ENCODE measurements at regions not wholly inside any gene's neighbourhood (a gene's known extent, or its start where the extent isn't known, plus 50 kb on each side); places are given as distances from the start of the nearest gene placed in this dataset.
A peak's percentile ranks its signal among the peaks of the same experiment; 100 is the strongest.

GRCh38 chr17:70653850-70654249 lies 484.5 kb downstream of the KCNJ2 start:
- 59% methylated on average over 3 of the region's 3 CpGs for WGBS
- no peaks in the 10 kb centered on the region for H3K27me3 ChIP-seq (ENCODE audit: control insufficient read depth, insufficient read depth)
- intact Hi-C loops (cut with DNase I), result no loop called here
- H3K4me1 ChIP-seq (ENCODE audit: control insufficient read depth, insufficient read depth, low read length), result no peaks in the 10 kb centered on the region
- no peak overlapping the region for H3K4me3 ChIP-seq (ENCODE audit: low read length)
- no peaks in the 10 kb centered on the region for H3K9me3 ChIP-seq (ENCODE audit: control insufficient read depth, low read length)
- ATAC-seq, result no peak
- DNase-seq, result no peak
- H3K27ac ChIP-seq (ENCODE audit: low read length), result no peak overlapping the region

- no peaks in the 10 kb centered on the region for H3K9me3 ChIP-seq (ENCODE audit: control insufficient read depth, low read length)
- intact Hi-C loops (cut with DNase I), result no loop called here
- no peak overlapping the region for H3K27ac ChIP-seq (ENCODE audit: low read length)
- DNase-seq, result no peak
- H3K27me3 ChIP-seq (ENCODE audit: control insufficient read depth, insufficient read depth), result no peaks in the 10 kb centered on the region
- 57% methylated on average over 3 of the region's 3 CpGs for WGBS
- H3K4me3 ChIP-seq (ENCODE audit: low read length), result no peak overlapping the region
- ATAC-seq, result no peak
- no peaks in the 10 kb centered on the region for H3K4me1 ChIP-seq (ENCODE audit: control insufficient read depth, insufficient read depth, low read length)
Observed at GRCh38 chr17:70654706-70655105, 485.4 kb downstream of the KCNJ2 start.

GRCh38 chr17:70655176-70655958 lies 486.0 kb downstream of the KCNJ2 start:
- no peaks in the 10 kb centered on the region for H3K27me3 ChIP-seq (ENCODE audit: control insufficient read depth, insufficient read depth)
- DNase-seq, result no peak
- H3K9me3 ChIP-seq (ENCODE audit: control insufficient read depth, low read length), result no peaks in the 10 kb centered on the region
- intact Hi-C loops (cut with DNase I), result no loop called here
- H3K4me3 ChIP-seq (ENCODE audit: low read length), result no peak overlapping the region
- 87% methylated on average over 2 of the region's 2 CpGs for WGBS
- no peak overlapping the region for H3K27ac ChIP-seq (ENCODE audit: low read length)
- H3K4me1 ChIP-seq (ENCODE audit: control insufficient read depth, insufficient read depth, low read length), result no peaks in the 10 kb centered on the region
- ATAC-seq, result no peak

- WGBS, result 85% methylated on average over 3 of the region's 3 CpGs
- DNase-seq (no peak), ATAC-seq (no peak)
- H3K4me1 ChIP-seq (ENCODE audit: control insufficient read depth, insufficient read depth, low read length), result no peaks in the 10 kb centered on the region
- intact Hi-C loops (cut with DNase I), result no loop called here
- H3K27ac ChIP-seq (ENCODE audit: low read length), result no peak overlapping the region
- H3K4me3 ChIP-seq (ENCODE audit: low read length), result no peak overlapping the region
- H3K9me3 ChIP-seq (ENCODE audit: control insufficient read depth, low read length), result no peaks in the 10 kb centered on the region
- H3K27me3 ChIP-seq (ENCODE audit: control insufficient read depth, insufficient read depth), result no peaks in the 10 kb centered on the region
Observed at GRCh38 chr17:70658317-70658716, 489.0 kb downstream of the KCNJ2 start.

- no peaks in the 10 kb centered on the region for H3K4me1 ChIP-seq (ENCODE audit: control insufficient read depth, insufficient read depth, low read length)
- intact Hi-C loops (cut with DNase I), result no loop called here
- no peak overlapping the region for H3K27ac ChIP-seq (ENCODE audit: low read length)
- ATAC-seq (no peak), DNase-seq (no peak)
- H3K27me3 ChIP-seq (ENCODE audit: control insufficient read depth, insufficient read depth), result no peaks in the 10 kb centered on the region
- H3K9me3 ChIP-seq (ENCODE audit: control insufficient read depth, low read length), result no peaks in the 10 kb centered on the region
- no peak overlapping the region for H3K4me3 ChIP-seq (ENCODE audit: low read length)
- 79% methylated on average over 2 of the region's 2 CpGs for WGBS
Observed at GRCh38 chr17:70658840-70659239, 489.5 kb downstream of the KCNJ2 start.

- 64% methylated on average over 10 of the region's 10 CpGs for WGBS
- Histone ChIP-seq H3K9me3 (ENCODE audit: control insufficient read depth, low read length) (no peaks in the 10 kb centered on the region), H3K27ac (ENCODE audit: low read length) (no peak overlapping the region), H3K4me1 (ENCODE audit: control insufficient read depth, insufficient read depth, low read length) (no peaks in the 10 kb centered on the region), H3K27me3 (ENCODE audit: control insufficient read depth, insufficient read depth) (no peaks in the 10 kb centered on the region), H3K4me3 (ENCODE audit: low read length) (no peak overlapping the region)
- intact Hi-C loops (cut with DNase I), result no loop called here
- DNase-seq (no peak), ATAC-seq (peak in 1 of 2 donors; percentile 67)
Observed at GRCh38 chr17:70661342-70662222, 492.2 kb downstream of the KCNJ2 start.

GRCh38 chr17:70668276-70668937 lies 499.1 kb downstream of the KCNJ2 start:
- H3K27me3 ChIP-seq (ENCODE audit: control insufficient read depth, insufficient read depth), result no peaks in the 10 kb centered on the region
- H3K4me3 ChIP-seq (ENCODE audit: low read length), result no peak overlapping the region
- no peaks in the 10 kb centered on the region for H3K9me3 ChIP-seq (ENCODE audit: control insufficient read depth, low read length)
- H3K27ac ChIP-seq (ENCODE audit: low read length), result no peak overlapping the region
- DNase-seq, result no peak
- ATAC-seq, result no peak
- no peaks in the 10 kb centered on the region for H3K4me1 ChIP-seq (ENCODE audit: control insufficient read depth, insufficient read depth, low read length)
- WGBS, result 89% methylated on average over 10 of the region's 10 CpGs
- intact Hi-C loops (cut with DNase I), result no loop called here

- Histone ChIP-seq H3K4me3 (ENCODE audit: low read length) (no peak overlapping the region), H3K27ac (ENCODE audit: low read length) (no peak overlapping the region), H3K27me3 (ENCODE audit: control insufficient read depth, insufficient read depth) (no peaks in the 10 kb centered on the region), H3K4me1 (ENCODE audit: control insufficient read depth, insufficient read depth, low read length) (no peaks in the 10 kb centered on the region), H3K9me3 (ENCODE audit: control insufficient read depth, low read length) (no peaks in the 10 kb centered on the region)
- intact Hi-C loops (cut with DNase I), result no loop called here
- 88% methylated on average over 13 of the region's 13 CpGs for WGBS
- no peak for ATAC-seq
- no peak for DNase-seq
Observed at GRCh38 chr17:70668938-70669778, 499.8 kb downstream of the KCNJ2 start.

- Histone ChIP-seq H3K27me3 (ENCODE audit: control insufficient read depth, insufficient read depth) (no peaks in the 10 kb centered on the region), H3K4me1 (ENCODE audit: control insufficient read depth, insufficient read depth, low read length) (no peaks in the 10 kb centered on the region), H3K27ac (ENCODE audit: low read length) (no peak overlapping the region), H3K4me3 (ENCODE audit: low read length) (no peak overlapping the region), H3K9me3 (ENCODE audit: control insufficient read depth, low read length) (no peaks in the 10 kb centered on the region)
- no peak for ATAC-seq
- no peak for DNase-seq
- 74% methylated on average over 2 of the region's 2 CpGs for WGBS
- intact Hi-C loops (cut with DNase I), result no loop called here
Observed at GRCh38 chr17:70674061-70674460, 504.7 kb downstream of the KCNJ2 start.

- DNase-seq, result no peak
- no peak for ATAC-seq
Observed at GRCh38 chr17:70675070-70675590, 505.8 kb downstream of the KCNJ2 start.

More at GRCh38 chr17:70675070-70675590, 505.8 kb downstream of the KCNJ2 start:
- WGBS, result 72% methylated on average over 5 of the region's 5 CpGs
- intact Hi-C loops (cut with DNase I), result no loop called here
- Histone ChIP-seq H3K4me3 (ENCODE audit: low read length) (no peak overlapping the region), H3K27me3 (ENCODE audit: control insufficient read depth, insufficient read depth) (no peaks in the 10 kb centered on the region), H3K27ac (ENCODE audit: low read length) (no peak overlapping the region), H3K9me3 (ENCODE audit: control insufficient read depth, low read length) (no peaks in the 10 kb centered on the region), H3K4me1 (ENCODE audit: control insufficient read depth, insufficient read depth, low read length) (no peaks in the 10 kb centered on the region)
